ENCODE measurements at regions not wholly inside any gene's neighbourhood (a gene's known extent, or its start where the extent isn't known, plus 50 kb on each side); places are given as distances from the start of the nearest gene placed in this dataset.

GRCh38 chr5:54616031-54616430, 98.5 kb downstream of the SNX18 start:
- WGBS (ENCODE audit: insufficient coverage, insufficient read length) = no CpG with 5 or more reads among the region's 3 CpGs
- H3K9me3 ChIP-seq (ENCODE audit: control insufficient read depth, insufficient read depth, low read length) = no peaks in the 10 kb centered on the region

GRCh38 chr5:54615381-54615780, 97.8 kb downstream of the SNX18 start:
- no peak for DNase-seq (ENCODE audit: low read depth, low spot score)
- Histone ChIP-seq H3K27me3 (ENCODE audit: control insufficient read depth, insufficient read depth, low read length) (no peaks in the 10 kb centered on the region), H3K4me3 (ENCODE audit: low read length) (no peak overlapping the region), H3K9me3 (ENCODE audit: control insufficient read depth, insufficient read depth, low read length) (no peaks in the 10 kb centered on the region), H3K36me3 (ENCODE audit: control insufficient read depth, insufficient read depth, low read length) (no peaks in the 10 kb centered on the region), H3K4me1 (ENCODE audit: control insufficient read depth, insufficient read depth, low read length) (no peaks in the 10 kb centered on the region), H3K27ac (ENCODE audit: low read length) (no peak overlapping the region)
- no CpG with 5 or more reads among the region's 1 CpG for WGBS (ENCODE audit: insufficient coverage, insufficient read length)

More at GRCh38 chr5:54616031-54616430, 98.5 kb downstream of the SNX18 start:
- no peaks in the 10 kb centered on the region for H3K27me3 ChIP-seq (ENCODE audit: control insufficient read depth, insufficient read depth, low read length)
- no peak for DNase-seq (ENCODE audit: low read depth, low spot score)
- H3K27ac ChIP-seq (ENCODE audit: low read length) = no peak overlapping the region
- no peak overlapping the region for H3K4me3 ChIP-seq (ENCODE audit: low read length)
- no peaks in the 10 kb centered on the region for H3K4me1 ChIP-seq (ENCODE audit: control insufficient read depth, insufficient read depth, low read length)
- no peaks in the 10 kb centered on the region for H3K36me3 ChIP-seq (ENCODE audit: control insufficient read depth, insufficient read depth, low read length)

- no peaks in the 10 kb centered on the region for H3K27me3 ChIP-seq (ENCODE audit: control insufficient read depth, insufficient read depth, low read length)
- H3K4me1 ChIP-seq (ENCODE audit: control insufficient read depth, insufficient read depth, low read length) = no peaks in the 10 kb centered on the region
- no peaks in the 10 kb centered on the region for H3K36me3 ChIP-seq (ENCODE audit: control insufficient read depth, insufficient read depth, low read length)
- H3K27ac ChIP-seq (ENCODE audit: low read length) = no peak overlapping the region
- no CpG with 5 or more reads among the region's 5 CpGs for WGBS (ENCODE audit: insufficient coverage, insufficient read length)
- no peak overlapping the region for H3K4me3 ChIP-seq (ENCODE audit: low read length)
- no peak for DNase-seq (ENCODE audit: low read depth, low spot score)
- H3K9me3 ChIP-seq (ENCODE audit: control insufficient read depth, insufficient read depth, low read length) = no peaks in the 10 kb centered on the region
These were observed 95.2 kb downstream of the SNX18 start for GRCh38 chr5:54612711-54613110.

GRCh38 chr5:54611290-54611951, 93.9 kb downstream of the SNX18 start:
- Histone ChIP-seq H3K4me3 (ENCODE audit: low read length) (no peak overlapping the region), H3K9me3 (ENCODE audit: control insufficient read depth, insufficient read depth, low read length) (no peaks in the 10 kb centered on the region), H3K27ac (ENCODE audit: low read length) (no peak overlapping the region), H3K36me3 (ENCODE audit: control insufficient read depth, insufficient read depth, low read length) (no peaks in the 10 kb centered on the region), H3K27me3 (ENCODE audit: control insufficient read depth, insufficient read depth, low read length) (no peaks in the 10 kb centered on the region), H3K4me1 (ENCODE audit: control insufficient read depth, insufficient read depth, low read length) (no peaks in the 10 kb centered on the region)
- no peak for DNase-seq (ENCODE audit: low read depth, low spot score)
- WGBS (ENCODE audit: insufficient coverage, insufficient read length) = no CpG with 5 or more reads among the region's 5 CpGs

GRCh38 chr5:54610197-54610944, 92.8 kb downstream of the SNX18 start:
- Histone ChIP-seq H3K4me3 (ENCODE audit: low read length) (no peak overlapping the region), H3K27ac (ENCODE audit: low read length) (no peak overlapping the region), H3K27me3 (ENCODE audit: control insufficient read depth, insufficient read depth, low read length) (no peaks in the 10 kb centered on the region), H3K36me3 (ENCODE audit: control insufficient read depth, insufficient read depth, low read length) (no peaks in the 10 kb centered on the region), H3K9me3 (ENCODE audit: control insufficient read depth, insufficient read depth, low read length) (no peaks in the 10 kb centered on the region), H3K4me1 (ENCODE audit: control insufficient read depth, insufficient read depth, low read length) (no peaks in the 10 kb centered on the region)
- no peak for DNase-seq (ENCODE audit: low read depth, low spot score)
- WGBS (ENCODE audit: insufficient coverage, insufficient read length) = no CpG with 5 or more reads among the region's 6 CpGs

- H3K4me1 ChIP-seq (ENCODE audit: control insufficient read depth, insufficient read depth, low read length) = no peaks in the 10 kb centered on the region
- WGBS (ENCODE audit: insufficient coverage, insufficient read length) = no CpG with 5 or more reads among the region's 3 CpGs
- H3K36me3 ChIP-seq (ENCODE audit: control insufficient read depth, insufficient read depth, low read length) = no peaks in the 10 kb centered on the region
- H3K27me3 ChIP-seq (ENCODE audit: control insufficient read depth, insufficient read depth, low read length) = no peaks in the 10 kb centered on the region
- no peak for DNase-seq (ENCODE audit: low read depth, low spot score)
- no peak overlapping the region for H3K27ac ChIP-seq (ENCODE audit: low read length)
- H3K9me3 ChIP-seq (ENCODE audit: control insufficient read depth, insufficient read depth, low read length) = no peaks in the 10 kb centered on the region
- no peak overlapping the region for H3K4me3 ChIP-seq (ENCODE audit: low read length)
These were observed 91.0 kb downstream of the SNX18 start for GRCh38 chr5:54608423-54609085.

- Histone ChIP-seq H3K27ac (ENCODE audit: low read length) (no peak overlapping the region), H3K9me3 (ENCODE audit: control insufficient read depth, insufficient read depth, low read length) (no peaks in the 10 kb centered on the region), H3K4me3 (ENCODE audit: low read length) (no peak overlapping the region), H3K4me1 (ENCODE audit: control insufficient read depth, insufficient read depth, low read length) (no peaks in the 10 kb centered on the region), H3K36me3 (ENCODE audit: control insufficient read depth, insufficient read depth, low read length) (no peaks in the 10 kb centered on the region), H3K27me3 (ENCODE audit: control insufficient read depth, insufficient read depth, low read length) (no peaks in the 10 kb centered on the region)
- no peak for DNase-seq (ENCODE audit: low read depth, low spot score)
- no CpG with 5 or more reads among the region's 3 CpGs for WGBS (ENCODE audit: insufficient coverage, insufficient read length)
These were observed 89.4 kb downstream of the SNX18 start for GRCh38 chr5:54607006-54607405.

- Histone ChIP-seq H3K4me1 (ENCODE audit: control insufficient read depth, insufficient read depth, low read length) (no peaks in the 10 kb centered on the region), H3K36me3 (ENCODE audit: control insufficient read depth, insufficient read depth, low read length) (no peaks in the 10 kb centered on the region), H3K27ac (ENCODE audit: low read length) (no peak overlapping the region), H3K9me3 (ENCODE audit: control insufficient read depth, insufficient read depth, low read length) (no peaks in the 10 kb centered on the region), H3K27me3 (ENCODE audit: control insufficient read depth, insufficient read depth, low read length) (no peaks in the 10 kb centered on the region), H3K4me3 (ENCODE audit: low read length) (no peak overlapping the region)
- WGBS (ENCODE audit: insufficient coverage, insufficient read length) = no CpG with 5 or more reads among the region's 1 CpG
- DNase-seq (ENCODE audit: low read depth, low spot score) = no peak
These were observed 85.8 kb downstream of the SNX18 start for GRCh38 chr5:54603372-54603771.

- Histone ChIP-seq H3K9me3 (ENCODE audit: control insufficient read depth, insufficient read depth, low read length) (no peaks in the 10 kb centered on the region), H3K27me3 (ENCODE audit: control insufficient read depth, insufficient read depth, low read length) (no peaks in the 10 kb centered on the region), H3K4me1 (ENCODE audit: control insufficient read depth, insufficient read depth, low read length) (no peaks in the 10 kb centered on the region), H3K36me3 (ENCODE audit: control insufficient read depth, insufficient read depth, low read length) (no peaks in the 10 kb centered on the region), H3K27ac (ENCODE audit: low read length) (no peak overlapping the region), H3K4me3 (ENCODE audit: low read length) (no peak overlapping the region)
- DNase-seq (ENCODE audit: low read depth, low spot score) = no peak
- no CpG with 5 or more reads among the region's 7 CpGs for WGBS (ENCODE audit: insufficient coverage, insufficient read length)
These were observed 84.9 kb downstream of the SNX18 start for GRCh38 chr5:54602475-54602874.

- no peak overlapping the region for H3K27ac ChIP-seq (ENCODE audit: low read length)
- H3K9me3 ChIP-seq (ENCODE audit: control insufficient read depth, insufficient read depth, low read length) = no peaks in the 10 kb centered on the region
- H3K27me3 ChIP-seq (ENCODE audit: control insufficient read depth, insufficient read depth, low read length) = no peaks in the 10 kb centered on the region
- no peaks in the 10 kb centered on the region for H3K4me1 ChIP-seq (ENCODE audit: control insufficient read depth, insufficient read depth, low read length)
- H3K4me3 ChIP-seq (ENCODE audit: low read length) = no peak overlapping the region
- no CpG with 5 or more reads among the region's 8 CpGs for WGBS (ENCODE audit: insufficient coverage, insufficient read length)
- H3K36me3 ChIP-seq (ENCODE audit: control insufficient read depth, insufficient read depth, low read length) = no peaks in the 10 kb centered on the region
- DNase-seq (ENCODE audit: low read depth, low spot score) = no peak
These were observed 84.1 kb downstream of the SNX18 start for GRCh38 chr5:54601411-54602230.
